ENCODE measurements at regions not wholly inside any gene's neighbourhood (a gene's known extent, or its start where the extent isn't known, plus 50 kb on each side); places are given as distances from the start of the nearest gene placed in this dataset.
"Not testable (repeated sequence)": the region's sequence is repeated elsewhere in the genome, so short reads cannot be mapped to it uniquely, and the experiment has no call there.

- no peak for FAIRE-seq
- DNase-seq (ENCODE audit: low spot score), result no peak
Observed at GRCh38 chr12:107144441-107144840, 51.1 kb upstream of the CRY1 start.

GRCh38 chr12:107144990-107145389 is 51.6 kb upstream of the CRY1 start:
- no peak for FAIRE-seq

GRCh38 chr12:107145397-107145796 is 52.0 kb upstream of the CRY1 start:
- FAIRE-seq, result peak; percentile 98

More at GRCh38 chr12:107144990-107145389, 51.6 kb upstream of the CRY1 start:
- peak; percentile 31 for DNase-seq (ENCODE audit: low spot score)

GRCh38 chr12:107148107-107148506 is 54.8 kb upstream of the CRY1 start:
- FAIRE-seq (no peak), DNase-seq (ENCODE audit: low spot score) (no peak)

More at GRCh38 chr12:107145397-107145796, 52.0 kb upstream of the CRY1 start:
- peak; percentile 87 for DNase-seq (ENCODE audit: low spot score)

GRCh38 chr12:107152315-107152714 is 59.0 kb upstream of the CRY1 start:
- DNase-seq (ENCODE audit: low spot score), result no peak
- no peak for FAIRE-seq

- DNase-seq (ENCODE audit: low spot score), result no peak
- no peak for FAIRE-seq
Observed at GRCh38 chr12:107159384-107159900, 66.1 kb upstream of the CRY1 start.

GRCh38 chr12:107163413-107163812 is 70.1 kb upstream of the CRY1 start:
- DNase-seq (ENCODE audit: low spot score) (no peak), FAIRE-seq (no peak)

- DNase-seq (ENCODE audit: low spot score) (no peak), FAIRE-seq (no peak)
Observed at GRCh38 chr12:107164392-107164791, 71.0 kb upstream of the CRY1 start.

- peak; percentile 57 for FAIRE-seq
- DNase-seq (ENCODE audit: low spot score), result peak; percentile 30
Observed at GRCh38 chr12:107165581-107165980, 72.2 kb upstream of the CRY1 start.

- DNase-seq (ENCODE audit: low spot score) (no peak), FAIRE-seq (no peak)
Observed at GRCh38 chr12:107167756-107168155, 74.4 kb upstream of the CRY1 start.

GRCh38 chr12:107169200-107169599 is 75.9 kb upstream of the CRY1 start:
- DNase-seq (ENCODE audit: low spot score) (no peak), FAIRE-seq (no peak)

- FAIRE-seq, result no peak
- no peak for DNase-seq (ENCODE audit: low spot score)
Observed at GRCh38 chr12:107178776-107179175, 85.4 kb upstream of the CRY1 start.

- FAIRE-seq (no peak), DNase-seq (ENCODE audit: low spot score) (no peak)
Observed at GRCh38 chr12:107179871-107180270, 86.5 kb upstream of the CRY1 start.

- FAIRE-seq (no peak), DNase-seq (ENCODE audit: low spot score) (no peak)
Observed at GRCh38 chr12:107180272-107180671, 86.9 kb upstream of the CRY1 start.

- no peak for DNase-seq (ENCODE audit: low spot score)
- FAIRE-seq, result no peak
Observed at GRCh38 chr12:107184359-107184930, 91.1 kb upstream of the CRY1 start.

- peak; percentile 43 for DNase-seq (ENCODE audit: low spot score)
- no peak for FAIRE-seq
Observed at GRCh38 chr12:107196681-107197080, 103.3 kb upstream of the CRY1 start.

GRCh38 chr12:107200394-107200793 is 107.0 kb upstream of the CRY1 start:
- peak; percentile 96 for DNase-seq (ENCODE audit: low spot score)
- FAIRE-seq, result peak; percentile 92

GRCh38 chr12:107207931-107208525 is 114.7 kb upstream of the CRY1 start:
- DNase-seq (ENCODE audit: low spot score) (peak; percentile 42), FAIRE-seq (no peak)

GRCh38 chr12:107209700-107210099 is 116.4 kb upstream of the CRY1 start:
- not testable (repeated sequence) for DNase-seq (ENCODE audit: low spot score); FAIRE-seq

- peak; percentile 85 for DNase-seq (ENCODE audit: low spot score)
- FAIRE-seq, result peak; percentile 81
Observed at GRCh38 chr12:107214373-107214773, 121.0 kb upstream of the CRY1 start.

GRCh38 chr12:107216411-107216810 is 123.1 kb upstream of the CRY1 start:
- not testable (repeated sequence) for FAIRE-seq; DNase-seq (ENCODE audit: low spot score)

- DNase-seq (ENCODE audit: low spot score) (no peak), FAIRE-seq (no peak)
Observed at GRCh38 chr12:107219301-107219700, 126.0 kb upstream of the CRY1 start.

- DNase-seq (ENCODE audit: low spot score), result no peak
- FAIRE-seq, result no peak
Observed at GRCh38 chr12:107221913-107222312, 128.6 kb upstream of the CRY1 start.

All from RCC 7860 (cell line).